Breast epithelium (tissue), 3 donors: ENCODE measurements at regions not wholly inside any gene's neighbourhood (a gene's known extent, or its start where the extent isn't known, plus 50 kb on each side); places are given as distances from the start of the nearest gene placed in this dataset.

Experiments
- CTCF ChIP-seq, 3 donors: fragments of 450-650 bp; IDR thresholded peaks; one replicate each; pipeline ENCODE4 v1.5.1; 2016 to 2017; ENCODE audit warnings: antibody characterized with exemption in 3 of 3, mild to moderate bottlenecking in 3 of 3, moderate library complexity in 3 of 3
- POLR2AphosphoS5 ChIP-seq, 3 donors: sonication (generic); formaldehyde crosslinking; IDR thresholded peaks; one replicate each; pipeline ENCODE4 v1.6.1; 2017; ENCODE audit warnings: antibody characterized with exemption in 3 of 3

- TF ChIP-seq CTCF (IDR thresholded peaks at IDR 0.05): no peak
- no peak for TF ChIP-seq POLR2AphosphoS5 (IDR thresholded peaks at IDR 0.05)
Observed at GRCh38 chr2:43033016-43033270, 193.5 kb downstream of the ZFP36L2 start.
